AG04450 (cell line): ENCODE measurements at regions not wholly inside any gene's neighbourhood (a gene's known extent, or its start where the extent isn't known, plus 50 kb on each side); places are given as distances from the start of the nearest gene placed in this dataset.

Experiments used
- CTCF ChIA-PET: fragments of 300-600, 350-600 bp; formaldehyde crosslinking; extraction: SDS; loops from one replicate; lab custom pipeline; 2022; ENCODE audit warnings: antibody characterized with exemption, inconsistent platforms; lab: Charles Lee
- POLR2A ChIA-PET: fragments of 350-600 bp; formaldehyde crosslinking; extraction: SDS; loops from one replicate; lab custom pipeline; 2021; ENCODE audit warnings: antibody characterized with exemption, inconsistent platforms; lab: Yijun Ruan, JAX
- DNase-seq: peaks from one replicate; pipeline ENCODE4 v3.0.0-alpha.2; 2011; ENCODE audit warnings: low read depth, low spot score
- H3K27ac ChIP-seq: one replicate; pipeline ENCODE4 v1.5.1; 2012; ENCODE audit warnings: low read depth, low read length, control low read depth
- H3K27me3 ChIP-seq: one replicate; pipeline ENCODE4 v1.6.0; 2012; ENCODE audit warnings: low read length; ENCODE audit not compliant: control insufficient read depth, insufficient read depth
- H3K4me3 ChIP-seq: 2 replicates; pipeline ENCODE4 v1.5.1; 2011; ENCODE audit warnings: mild to moderate bottlenecking, low read depth, low read length, control low read depth
- H3K9me3 ChIP-seq: 2 replicates; pipeline ENCODE4 v1.5.1; 2012; ENCODE audit warnings: low read length; ENCODE audit not compliant: control insufficient read depth, insufficient read depth
- CTCF ChIP-seq: IDR thresholded peaks from 2 replicates; pipeline ENCODE4 v1.5.1; 2011; ENCODE audit warnings: low read depth, low read length, control low read depth, inconsistent platforms

DNA sequence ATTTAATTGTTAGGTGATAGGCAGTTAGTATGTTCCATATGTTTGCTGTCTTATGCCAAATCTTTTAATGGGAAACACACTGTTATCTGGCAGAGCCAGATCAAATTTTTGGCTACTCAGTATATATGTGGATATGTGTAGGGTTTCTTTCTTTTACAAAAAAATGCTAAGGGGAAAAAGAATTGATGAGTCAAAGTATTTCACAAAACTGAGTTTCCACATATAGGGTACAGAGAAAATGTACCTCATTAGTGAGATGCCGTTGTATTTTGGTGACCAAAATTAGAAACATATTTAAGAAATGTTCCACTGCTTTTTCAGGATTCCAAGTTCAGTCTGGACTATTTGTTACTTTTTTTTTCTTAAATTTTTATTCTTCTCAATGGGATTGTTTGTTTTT, 201.2 kb upstream of the PTGFR start:
- POLR2A ChIA-PET: no interaction called here
- no peaks in the 10 kb centered on the region for H3K27me3 ChIP-seq

DNA sequence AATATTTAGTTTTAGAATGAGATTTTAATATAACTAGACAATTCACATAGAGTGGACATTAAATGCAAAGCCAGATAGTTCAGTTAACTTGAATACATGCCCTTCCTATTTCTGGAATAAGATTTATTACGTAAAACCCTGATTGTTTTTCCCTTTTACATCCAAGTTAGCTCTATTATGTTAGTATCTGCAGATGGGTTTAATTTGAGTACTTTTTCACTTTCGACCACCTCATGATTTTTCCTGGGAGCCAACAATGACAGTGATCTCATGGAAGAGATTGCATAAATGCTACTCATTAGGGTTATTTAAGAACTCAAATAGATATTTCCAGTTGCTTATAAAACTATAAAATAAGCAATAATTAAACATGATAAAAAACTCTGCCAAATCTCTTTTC, 199.4 kb upstream of the PTGFR start:
- Histone ChIP-seq H3K27ac (no peak overlapping the region), H3K27me3 (no peaks in the 10 kb centered on the region), H3K9me3 (no peaks in the 10 kb centered on the region), H3K4me3 (no peak overlapping the region)
- no peak for DNase-seq
- POLR2A ChIA-PET: interaction anchor here (0.8 kb wide), 1 partner anchor 12 kb away, joined by 3 read pairs; no protein-coding TSS in a partner anchor
- CTCF ChIA-PET: interaction anchor here (1.0 kb wide), 1 partner anchor 41 kb away, joined by 4 read pairs; no protein-coding TSS in a partner anchor
- TF ChIP-seq CTCF: no peak

More for the DNA sequence above, 201.2 kb upstream of the PTGFR start:
- CTCF ChIA-PET: no interaction called here
- Histone ChIP-seq H3K27ac (no peak overlapping the region), H3K4me3 (no peak overlapping the region), H3K9me3 (no peaks in the 10 kb centered on the region)
- TF ChIP-seq CTCF: no peak
- no peak for DNase-seq

DNA sequence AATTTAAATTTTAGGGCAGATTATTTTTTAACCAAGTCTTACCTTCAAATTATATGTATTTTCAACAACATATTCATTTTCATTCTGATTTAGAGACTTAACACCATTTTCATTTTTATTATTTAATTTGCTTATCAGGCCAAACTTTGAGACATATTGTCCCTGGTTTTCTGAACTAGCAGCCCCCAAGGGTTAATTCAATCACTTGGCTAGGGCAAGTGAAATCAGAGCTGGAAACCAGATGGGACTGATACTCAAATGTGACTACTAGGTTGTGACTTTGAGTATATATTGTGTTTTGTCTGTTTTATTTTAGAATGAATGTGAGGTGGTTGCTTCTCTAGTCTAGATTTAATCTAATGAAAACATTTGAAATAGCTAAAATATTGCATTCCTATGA, 198.9 kb upstream of the PTGFR start:
- CTCF ChIA-PET: interaction anchor here (1.0 kb wide), 1 partner anchor 41 kb away, joined by 4 read pairs; no protein-coding TSS in a partner anchor
- H3K27me3 ChIP-seq: no peaks in the 10 kb centered on the region
- TF ChIP-seq CTCF: no peak
- POLR2A ChIA-PET: interaction anchor here (0.8 kb wide), 1 partner anchor 12 kb away, joined by 3 read pairs; no protein-coding TSS in a partner anchor
- H3K27ac ChIP-seq: no peak overlapping the region
- no peak for DNase-seq
- no peaks in the 10 kb centered on the region for H3K9me3 ChIP-seq
- H3K4me3 ChIP-seq: no peak overlapping the region

DNA sequence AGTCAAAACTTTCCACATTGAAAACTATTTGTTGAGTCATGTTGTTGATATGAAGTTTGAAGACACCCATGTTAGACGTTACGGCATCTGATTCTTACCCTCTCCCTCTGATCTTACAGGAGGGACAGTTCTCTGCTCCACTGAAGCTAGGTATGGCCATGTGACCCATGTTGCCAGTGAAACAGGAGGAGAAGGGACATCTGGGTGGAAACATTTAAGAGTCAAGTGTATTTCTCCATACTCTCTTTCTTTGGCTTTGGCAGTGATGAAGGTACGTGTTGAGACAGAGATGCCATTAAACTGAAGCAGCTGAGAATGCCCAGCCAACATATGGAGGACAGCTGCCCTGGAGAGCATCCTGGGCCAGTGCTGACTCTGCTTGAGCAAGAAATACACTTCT, 198.4 kb upstream of the PTGFR start:
- CTCF ChIA-PET: interaction anchor here (1.0 kb wide), 1 partner anchor 40 kb away, joined by 4 read pairs; no protein-coding TSS in a partner anchor
- Histone ChIP-seq H3K9me3 (no peaks in the 10 kb centered on the region), H3K27ac (no peak overlapping the region), H3K27me3 (no peaks in the 10 kb centered on the region), H3K4me3 (no peak overlapping the region)
- POLR2A ChIA-PET: interaction anchor here (0.8 kb wide), 1 partner anchor 12 kb away, joined by 3 read pairs; no protein-coding TSS in a partner anchor
- no peak for DNase-seq
- TF ChIP-seq CTCF: no peak

DNA sequence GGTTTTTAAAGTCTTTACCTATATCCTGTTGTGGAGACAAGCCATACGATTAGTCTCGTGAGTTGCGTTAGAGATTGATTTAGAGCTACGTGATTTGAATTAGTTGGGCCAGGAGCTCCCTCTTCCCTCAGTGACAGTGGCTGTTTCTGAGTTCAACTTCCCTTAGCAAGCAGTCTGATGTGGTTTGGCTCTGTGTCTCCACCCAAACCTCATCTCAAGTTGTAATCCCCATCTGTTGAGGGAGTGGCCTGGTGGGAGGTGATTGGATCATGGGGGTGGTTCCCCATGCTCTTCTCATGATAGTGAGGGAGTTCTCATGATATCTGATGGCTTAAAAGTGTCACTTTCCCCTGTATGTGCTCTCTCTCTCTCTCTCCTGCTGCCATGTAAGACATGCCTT, 192.9 kb upstream of the PTGFR start:
- Histone ChIP-seq H3K4me3 (no peak overlapping the region), H3K27me3 (no peaks in the 10 kb centered on the region), H3K27ac (no peak overlapping the region), H3K9me3 (no peaks in the 10 kb centered on the region)
- no peak for TF ChIP-seq CTCF
- ChIA-PET CTCF (interaction anchor here (0.7 to 1.0 kb wide), 3 partner anchors 36 to 384 kb away, joined by 3 read pairs; no protein-coding TSS in a partner anchor), POLR2A (no interaction called here)
- no peak for DNase-seq
